ENCODE measurements at regions not wholly inside any gene's neighbourhood (a gene's known extent, or its start where the extent isn't known, plus 50 kb on each side); places are given as distances from the start of the nearest gene placed in this dataset.

DNA sequence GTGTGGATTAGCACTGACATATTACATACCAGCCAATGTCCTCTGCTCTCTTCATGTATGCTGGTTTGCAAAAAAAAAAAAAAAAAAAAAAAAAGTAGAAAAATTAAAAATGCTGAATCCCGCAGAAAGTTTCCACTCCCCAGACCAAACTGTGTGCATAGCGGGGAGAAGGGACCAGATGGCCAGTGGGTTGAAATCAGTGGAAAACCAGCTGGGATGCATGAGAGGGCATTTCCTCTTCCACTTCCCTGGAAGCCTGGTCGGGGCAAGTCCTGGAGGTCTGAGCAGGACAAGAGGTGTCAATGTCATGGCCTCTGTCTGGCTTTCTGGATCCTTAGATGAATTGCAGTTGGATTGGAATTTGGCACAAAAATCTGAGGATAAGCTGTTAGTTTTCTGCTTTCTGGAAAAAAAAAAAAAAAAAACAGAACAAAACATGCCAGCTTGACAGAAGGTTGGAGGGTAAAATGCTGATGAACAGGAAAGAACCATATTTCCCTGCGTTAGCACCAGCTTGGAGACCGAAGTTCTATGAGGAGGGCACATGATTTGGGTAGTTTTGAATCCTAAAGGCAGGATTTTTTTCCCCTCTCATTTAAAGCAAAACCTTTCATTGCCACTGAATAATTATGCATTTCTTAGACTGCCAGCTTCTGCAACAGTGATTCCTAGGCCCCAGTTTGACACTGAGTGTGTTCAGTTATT lies 941.5 kb upstream of the EEF2KMT start:
- TF ChIP-seq EZH2phosphoT487 (IDR thresholded peaks at IDR 0.05; ENCODE audit: unreplicated experiment) (no peak), EZH2 (IDR thresholded peaks at IDR 0.05; ENCODE audit: low read depth, unreplicated experiment) (no peak), POLR2AphosphoS5 (IDR thresholded peaks at IDR 0.05; ENCODE audit: low read depth) (no peak), ZNF331 (CRISPR knock-in tag; IDR thresholded peaks at IDR 0.05; ENCODE audit: low read depth) (no peak), CREB1 (CRISPR knock-in tag; IDR thresholded peaks at IDR 0.05; ENCODE audit: low read depth) (no peak)
- TF ChIP-seq, protein P1, sequence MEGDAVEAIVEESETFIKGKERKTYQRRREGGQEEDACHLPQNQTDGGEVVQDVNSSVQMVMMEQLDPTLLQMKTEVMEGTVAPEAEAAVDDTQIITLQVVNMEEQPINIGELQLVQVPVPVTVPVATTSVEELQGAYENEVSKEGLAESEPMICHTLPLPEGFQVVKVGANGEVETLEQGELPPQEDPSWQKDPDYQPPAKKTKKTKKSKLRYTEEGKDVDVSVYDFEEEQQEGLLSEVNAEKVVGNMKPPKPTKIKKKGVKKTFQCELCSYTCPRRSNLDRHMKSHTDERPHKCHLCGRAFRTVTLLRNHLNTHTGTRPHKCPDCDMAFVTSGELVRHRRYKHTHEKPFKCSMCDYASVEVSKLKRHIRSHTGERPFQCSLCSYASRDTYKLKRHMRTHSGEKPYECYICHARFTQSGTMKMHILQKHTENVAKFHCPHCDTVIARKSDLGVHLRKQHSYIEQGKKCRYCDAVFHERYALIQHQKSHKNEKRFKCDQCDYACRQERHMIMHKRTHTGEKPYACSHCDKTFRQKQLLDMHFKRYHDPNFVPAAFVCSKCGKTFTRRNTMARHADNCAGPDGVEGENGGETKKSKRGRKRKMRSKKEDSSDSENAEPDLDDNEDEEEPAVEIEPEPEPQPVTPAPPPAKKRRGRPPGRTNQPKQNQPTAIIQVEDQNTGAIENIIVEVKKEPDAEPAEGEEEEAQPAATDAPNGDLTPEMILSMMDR (conservative IDR thresholded peaks at IDR 0.05; ENCODE audit: low read depth in 2 of 2) = no peak
- TF ChIP-seq, protein P2, sequence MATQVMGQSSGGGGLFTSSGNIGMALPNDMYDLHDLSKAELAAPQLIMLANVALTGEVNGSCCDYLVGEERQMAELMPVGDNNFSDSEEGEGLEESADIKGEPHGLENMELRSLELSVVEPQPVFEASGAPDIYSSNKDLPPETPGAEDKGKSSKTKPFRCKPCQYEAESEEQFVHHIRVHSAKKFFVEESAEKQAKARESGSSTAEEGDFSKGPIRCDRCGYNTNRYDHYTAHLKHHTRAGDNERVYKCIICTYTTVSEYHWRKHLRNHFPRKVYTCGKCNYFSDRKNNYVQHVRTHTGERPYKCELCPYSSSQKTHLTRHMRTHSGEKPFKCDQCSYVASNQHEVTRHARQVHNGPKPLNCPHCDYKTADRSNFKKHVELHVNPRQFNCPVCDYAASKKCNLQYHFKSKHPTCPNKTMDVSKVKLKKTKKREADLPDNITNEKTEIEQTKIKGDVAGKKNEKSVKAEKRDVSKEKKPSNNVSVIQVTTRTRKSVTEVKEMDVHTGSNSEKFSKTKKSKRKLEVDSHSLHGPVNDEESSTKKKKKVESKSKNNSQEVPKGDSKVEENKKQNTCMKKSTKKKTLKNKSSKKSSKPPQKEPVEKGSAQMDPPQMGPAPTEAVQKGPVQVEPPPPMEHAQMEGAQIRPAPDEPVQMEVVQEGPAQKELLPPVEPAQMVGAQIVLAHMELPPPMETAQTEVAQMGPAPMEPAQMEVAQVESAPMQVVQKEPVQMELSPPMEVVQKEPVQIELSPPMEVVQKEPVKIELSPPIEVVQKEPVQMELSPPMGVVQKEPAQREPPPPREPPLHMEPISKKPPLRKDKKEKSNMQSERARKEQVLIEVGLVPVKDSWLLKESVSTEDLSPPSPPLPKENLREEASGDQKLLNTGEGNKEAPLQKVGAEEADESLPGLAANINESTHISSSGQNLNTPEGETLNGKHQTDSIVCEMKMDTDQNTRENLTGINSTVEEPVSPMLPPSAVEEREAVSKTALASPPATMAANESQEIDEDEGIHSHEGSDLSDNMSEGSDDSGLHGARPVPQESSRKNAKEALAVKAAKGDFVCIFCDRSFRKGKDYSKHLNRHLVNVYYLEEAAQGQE (IDR thresholded peaks at IDR 0.05; ENCODE audit: unreplicated experiment) = no peak
- TF ChIP-seq, protein P3, sequence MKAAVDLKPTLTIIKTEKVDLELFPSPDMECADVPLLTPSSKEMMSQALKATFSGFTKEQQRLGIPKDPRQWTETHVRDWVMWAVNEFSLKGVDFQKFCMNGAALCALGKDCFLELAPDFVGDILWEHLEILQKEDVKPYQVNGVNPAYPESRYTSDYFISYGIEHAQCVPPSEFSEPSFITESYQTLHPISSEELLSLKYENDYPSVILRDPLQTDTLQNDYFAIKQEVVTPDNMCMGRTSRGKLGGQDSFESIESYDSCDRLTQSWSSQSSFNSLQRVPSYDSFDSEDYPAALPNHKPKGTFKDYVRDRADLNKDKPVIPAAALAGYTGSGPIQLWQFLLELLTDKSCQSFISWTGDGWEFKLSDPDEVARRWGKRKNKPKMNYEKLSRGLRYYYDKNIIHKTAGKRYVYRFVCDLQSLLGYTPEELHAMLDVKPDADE (IDR thresholded peaks at IDR 0.05) = no peak
- TF ChIP-seq, protein P4, sequence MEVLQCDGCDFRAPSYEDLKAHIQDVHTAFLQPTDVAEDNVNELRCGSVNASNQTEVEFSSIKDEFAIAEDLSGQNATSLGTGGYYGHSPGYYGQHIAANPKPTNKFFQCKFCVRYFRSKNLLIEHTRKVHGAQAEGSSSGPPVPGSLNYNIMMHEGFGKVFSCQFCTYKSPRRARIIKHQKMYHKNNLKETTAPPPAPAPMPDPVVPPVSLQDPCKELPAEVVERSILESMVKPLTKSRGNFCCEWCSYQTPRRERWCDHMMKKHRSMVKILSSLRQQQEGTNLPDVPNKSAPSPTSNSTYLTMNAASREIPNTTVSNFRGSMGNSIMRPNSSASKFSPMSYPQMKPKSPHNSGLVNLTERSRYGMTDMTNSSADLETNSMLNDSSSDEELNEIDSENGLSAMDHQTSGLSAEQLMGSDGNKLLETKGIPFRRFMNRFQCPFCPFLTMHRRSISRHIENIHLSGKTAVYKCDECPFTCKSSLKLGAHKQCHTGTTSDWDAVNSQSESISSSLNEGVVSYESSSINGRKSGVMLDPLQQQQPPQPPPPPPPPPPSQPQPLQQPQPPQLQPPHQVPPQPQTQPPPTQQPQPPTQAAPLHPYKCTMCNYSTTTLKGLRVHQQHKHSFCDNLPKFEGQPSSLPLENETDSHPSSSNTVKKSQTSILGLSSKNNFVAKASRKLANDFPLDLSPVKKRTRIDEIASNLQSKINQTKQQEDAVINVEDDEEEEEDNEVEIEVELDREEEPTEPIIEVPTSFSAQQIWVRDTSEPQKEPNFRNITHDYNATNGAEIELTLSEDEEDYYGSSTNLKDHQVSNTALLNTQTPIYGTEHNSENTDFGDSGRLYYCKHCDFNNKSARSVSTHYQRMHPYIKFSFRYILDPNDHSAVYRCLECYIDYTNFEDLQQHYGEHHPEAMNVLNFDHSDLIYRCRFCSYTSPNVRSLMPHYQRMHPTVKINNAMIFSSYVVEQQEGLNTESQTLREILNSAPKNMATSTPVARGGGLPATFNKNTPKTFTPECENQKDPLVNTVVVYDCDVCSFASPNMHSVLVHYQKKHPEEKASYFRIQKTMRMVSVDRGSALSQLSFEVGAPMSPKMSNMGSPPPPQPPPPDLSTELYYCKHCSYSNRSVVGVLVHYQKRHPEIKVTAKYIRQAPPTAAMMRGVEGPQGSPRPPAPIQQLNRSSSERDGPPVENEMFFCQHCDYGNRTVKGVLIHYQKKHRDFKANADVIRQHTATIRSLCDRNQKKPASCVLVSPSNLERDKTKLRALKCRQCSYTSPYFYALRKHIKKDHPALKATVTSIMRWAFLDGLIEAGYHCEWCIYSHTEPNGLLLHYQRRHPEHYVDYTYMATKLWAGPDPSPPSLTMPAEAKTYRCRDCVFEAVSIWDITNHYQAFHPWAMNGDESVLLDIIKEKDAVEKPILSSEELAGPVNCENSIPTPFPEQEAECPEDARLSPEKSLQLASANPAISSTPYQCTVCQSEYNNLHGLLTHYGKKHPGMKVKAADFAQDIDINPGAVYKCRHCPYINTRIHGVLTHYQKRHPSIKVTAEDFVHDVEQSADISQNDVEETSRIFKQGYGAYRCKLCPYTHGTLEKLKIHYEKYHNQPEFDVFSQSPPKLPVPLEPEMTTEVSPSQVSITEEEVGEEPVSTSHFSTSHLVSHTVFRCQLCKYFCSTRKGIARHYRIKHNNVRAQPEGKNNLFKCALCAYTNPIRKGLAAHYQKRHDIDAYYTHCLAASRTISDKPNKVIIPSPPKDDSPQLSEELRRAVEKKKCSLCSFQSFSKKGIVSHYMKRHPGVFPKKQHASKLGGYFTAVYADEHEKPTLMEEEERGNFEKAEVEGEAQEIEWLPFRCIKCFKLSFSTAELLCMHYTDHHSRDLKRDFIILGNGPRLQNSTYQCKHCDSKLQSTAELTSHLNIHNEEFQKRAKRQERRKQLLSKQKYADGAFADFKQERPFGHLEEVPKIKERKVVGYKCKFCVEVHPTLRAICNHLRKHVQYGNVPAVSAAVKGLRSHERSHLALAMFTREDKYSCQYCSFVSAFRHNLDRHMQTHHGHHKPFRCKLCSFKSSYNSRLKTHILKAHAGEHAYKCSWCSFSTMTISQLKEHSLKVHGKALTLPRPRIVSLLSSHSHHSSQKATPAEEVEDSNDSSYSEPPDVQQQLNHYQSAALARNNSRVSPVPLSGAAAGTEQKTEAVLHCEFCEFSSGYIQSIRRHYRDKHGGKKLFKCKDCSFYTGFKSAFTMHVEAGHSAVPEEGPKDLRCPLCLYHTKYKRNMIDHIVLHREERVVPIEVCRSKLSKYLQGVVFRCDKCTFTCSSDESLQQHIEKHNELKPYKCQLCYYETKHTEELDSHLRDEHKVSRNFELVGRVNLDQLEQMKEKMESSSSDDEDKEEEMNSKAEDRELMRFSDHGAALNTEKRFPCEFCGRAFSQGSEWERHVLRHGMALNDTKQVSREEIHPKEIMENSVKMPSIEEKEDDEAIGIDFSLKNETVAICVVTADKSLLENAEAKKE (CRISPR knock-in tag; IDR thresholded peaks at IDR 0.05) = no peak
